SK-N-SH (cell line): ENCODE measurements at regions not wholly inside any gene's neighbourhood (a gene's known extent, or its start where the extent isn't known, plus 50 kb on each side); places are given as distances from the start of the nearest gene placed in this dataset.

ENCODE experiments used
- CTCF ChIA-PET: fragments of 300-600, 350-600 bp; formaldehyde crosslinking; extraction: SDS; loops from one replicate; lab custom pipeline; 2021; lab: Yijun Ruan, JAX
- POLR2A ChIA-PET: fragments of 350-600 bp; sonication (Branson Sonifier 250); formaldehyde crosslinking; extraction: SDS; loops from one replicate; lab custom pipeline; 2020; ENCODE audit warnings: antibody characterized with exemption, inconsistent platforms; lab: Yijun Ruan, JAX
- DNase-seq: peaks from one replicate; pipeline ENCODE4 v3.0.0; 2012
- H2AFZ ChIP-seq: fragments of 200-600 bp; sonication (generic); 2 replicates; pipeline ENCODE4 v1.8.1; 2016; ENCODE audit warnings: antibody characterized with exemption, mild to moderate bottlenecking, low read depth
- H3F3A ChIP-seq: fragments of 200-600 bp; sonication (generic); replicated peaks from 2 replicates; pipeline ENCODE3; 2016; ENCODE audit warnings: antibody characterized with exemption, mild to moderate bottlenecking; ENCODE audit not compliant: insufficient read depth
- H3K27ac ChIP-seq, 2 experiments: fragments of 200-500 bp in 1 of 2; fragments of 200-600 bp in 1 of 2; sonication (Bioruptor generic) in 1 of 2; sonication (generic), shearing (Covaris generic) in 1 of 2; 2 replicates each; pipeline versions ENCODE4 v1.5.1 to v1.6.1; 2014 to 2016; ENCODE audit warnings: low read depth in 2 of 2, inconsistent platforms in 1 of 2, low read length in 1 of 2, mild to moderate bottlenecking in 1 of 2, mixed read lengths in 1 of 2
- H3K27me3 ChIP-seq: fragments of 200-600 bp; sonication (generic), shearing (Covaris generic); 2 replicates; pipeline ENCODE4 v1.6.1; 2016; ENCODE audit warnings: mixed run types; ENCODE audit not compliant: insufficient read depth
- H3K36me3 ChIP-seq, 2 experiments: fragments of 200-500 bp in 1 of 2; fragments of 200-600 bp in 1 of 2; sonication (Bioruptor generic) in 1 of 2; sonication (generic) in 1 of 2; replicated peaks in 1 of 2; 2 replicates each; pipeline versions ENCODE3 to v1.5.1; 2014 to 2016; ENCODE audit warnings: low read length in 1 of 2, mild to moderate bottlenecking in 1 of 2; ENCODE audit not compliant: insufficient read depth in 2 of 2, control insufficient read depth in 1 of 2
- H3K4me1 ChIP-seq, 2 experiments: fragments of 200-500 bp in 1 of 2; fragments of 200-600 bp in 1 of 2; sonication (Bioruptor generic) in 1 of 2; sonication (generic), shearing (Covaris generic) in 1 of 2; 2 replicates each; pipeline versions ENCODE4 v1.5.1 to v1.6.1; 2014 to 2016; ENCODE audit warnings: low read depth in 1 of 2, low read length in 1 of 2, mixed run types in 1 of 2; ENCODE audit not compliant: insufficient read depth in 2 of 2, control insufficient read depth in 1 of 2
- H3K4me2 ChIP-seq: fragments of 200-600 bp; sonication (generic), shearing (Covaris generic); 2 replicates; pipeline ENCODE4 v1.6.1; 2017; ENCODE audit warnings: mixed run types
- H3K4me3 ChIP-seq, 2 experiments: fragments of 200-500 bp in 1 of 2; fragments of 200-600 bp in 1 of 2; sonication (Bioruptor generic) in 1 of 2; sonication (generic), shearing (Covaris generic) in 1 of 2; 2 replicates each; pipeline versions ENCODE4 v1.5.1 to v1.8.1; 2014 to 2016; ENCODE audit warnings: low read depth in 2 of 2, inconsistent platforms in 1 of 2, low read length in 1 of 2, mild to moderate bottlenecking in 1 of 2, mixed read lengths in 1 of 2, moderate library complexity in 1 of 2
- H3K79me2 ChIP-seq: fragments of 200-600 bp; sonication (generic); 2 replicates; pipeline ENCODE4 v1.8.1; 2017; ENCODE audit warnings: mild to moderate bottlenecking; ENCODE audit not compliant: insufficient read depth
- H3K9ac ChIP-seq: fragments of 200-600 bp; sonication (generic); 2 replicates; pipeline ENCODE4 v1.6.1; 2017; ENCODE audit warnings: mixed run types
- H3K9me2 ChIP-seq: fragments of 200-600 bp; sonication (generic); 2 replicates; pipeline ENCODE4 v1.6.1; 2017; ENCODE audit warnings: mixed run types
- H3K9me3 ChIP-seq: fragments of 200-600 bp; sonication (generic); 2 replicates; pipeline ENCODE4 v1.6.1; 2017; ENCODE audit warnings: mixed run types, mild to moderate bottlenecking, moderate library complexity
- H4K20me1 ChIP-seq: fragments of 200-600 bp; sonication (generic); 2 replicates; pipeline ENCODE4 v1.6.1; 2017; ENCODE audit warnings: mild to moderate bottlenecking, mixed run types; ENCODE audit not compliant: insufficient read depth
- CHD2 ChIP-seq: fragments of 150-350 bp; IDR thresholded peaks from 2 replicates; pipeline ENCODE4 v1.6.1; 2018; ENCODE audit warnings: low read length; ENCODE audit not compliant: partially characterized antibody
- ELF1 ChIP-seq: IDR thresholded peaks from 2 replicates; pipeline ENCODE4 v1.4.0; 2012
- FOSL2 ChIP-seq: IDR thresholded peaks from 2 replicates; pipeline ENCODE4 v1.4.0; 2012; ENCODE audit warnings: low read depth, mild to moderate bottlenecking, moderate library complexity, borderline replicate concordance
- FOXM1 ChIP-seq: IDR thresholded peaks from 2 replicates; pipeline ENCODE4 v1.4.0; 2012; ENCODE audit warnings: low read depth, mild to moderate bottlenecking
- GABPA ChIP-seq: IDR thresholded peaks from 2 replicates; pipeline ENCODE4 v1.4.0; 2012; ENCODE audit warnings: low read depth, mild to moderate bottlenecking
- IRF3 ChIP-seq: fragments of 150-350 bp; IDR thresholded peaks from 2 replicates; pipeline ENCODE4 v1.6.1; 2016; ENCODE audit warnings: mild to moderate bottlenecking, low read depth, low read length
- MAX ChIP-seq: IDR thresholded peaks from 2 replicates; pipeline ENCODE4 v1.4.0; 2012; ENCODE audit warnings: low read depth
- NFIC ChIP-seq: IDR thresholded peaks from 2 replicates; pipeline ENCODE4 v1.4.0; 2012; ENCODE audit warnings: borderline replicate concordance
- POLR2AphosphoS5 ChIP-seq: IDR thresholded peaks from 2 replicates; pipeline ENCODE4 v1.6.1; 2012; ENCODE audit warnings: low read depth, low read length
- REST ChIP-seq: IDR thresholded peaks from 2 replicates; pipeline ENCODE4 v1.6.1; 2012; ENCODE audit warnings: mild to moderate bottlenecking, low read depth, low read length, moderate library complexity
- TAF1 ChIP-seq: IDR thresholded peaks from 2 replicates; pipeline ENCODE4 v1.6.1; 2012; ENCODE audit warnings: low read depth, mild to moderate bottlenecking, low read length, moderate library complexity, borderline replicate concordance
- USF2 ChIP-seq: fragments of 150-350 bp; IDR thresholded peaks from 2 replicates; pipeline ENCODE4 v1.6.1; 2017; ENCODE audit warnings: antibody characterized with exemption, low read length, low read depth, borderline replicate concordance
- YY1 ChIP-seq: IDR thresholded peaks from 2 replicates; pipeline ENCODE4 v1.4.0; 2012; ENCODE audit warnings: low read depth, mild to moderate bottlenecking
- WGBS: methylation state at CpG from one replicate; pipeline ENCODE4 v1.1.6; 2017; ENCODE audit warnings: low lambda C conversion rate; 5-methylcytosine and 5-hydroxymethylcytosine counted together

- no peak for TF ChIP-seq YY1
- TF ChIP-seq FOSL2 = no peak
Measured at GRCh38 chr2:239495791-239496233, 95.0 kb upstream of the HDAC4 start (continued).

- Histone ChIP-seq H2AFZ (no peak overlapping the region), H3K27me3 (no peaks in the 10 kb centered on the region), H3K4me2 (no peak overlapping the region), H4K20me1 (no peaks in the 10 kb centered on the region), H3K79me2 (no peaks in the 10 kb centered on the region), H3K9me3 (no peaks in the 10 kb centered on the region), H3K36me3 (no peaks in the 10 kb centered on the region), H3K9ac (no peak overlapping the region), H3F3A (no peaks in the 10 kb centered on the region), H3K9me2 (no peaks in the 10 kb centered on the region), H3K4me1 (no peaks in the 10 kb centered on the region), H3K4me3 (no peak overlapping the region), H3K27ac (no peak overlapping the region)
- POLR2A ChIA-PET = no interaction called here
- DNase-seq = no peak
- WGBS = 38% methylated on average over 4 of the region's 4 CpGs
- TF ChIP-seq IRF3 = no peak
- TF ChIP-seq MAX = no peak
- TF ChIP-seq USF2 = no peak
- TF ChIP-seq TAF1 = no peak
- no peak for TF ChIP-seq FOSL2
- TF ChIP-seq FOXM1 = no peak
- TF ChIP-seq CHD2 = no peak
- no peak for TF ChIP-seq POLR2AphosphoS5
- no peak for TF ChIP-seq REST
- no peak for TF ChIP-seq NFIC
- TF ChIP-seq GABPA = no peak
- no peak for TF ChIP-seq ELF1
- CTCF ChIA-PET = no interaction called here
Measured at GRCh38 chr2:239495175-239495574, 94.4 kb upstream of the HDAC4 start.
